Mesenchymal stem cell (in vitro differentiated cells and primary cell): ENCODE measurements at regions not wholly inside any gene's neighbourhood (a gene's known extent, or its start where the extent isn't known, plus 50 kb on each side); places are given as distances from the start of the nearest gene placed in this dataset.

Source experiments
- DNase-seq: peaks from one replicate; pipeline ENCODE4 v3.0.0-alpha.2; 2013
- H2AFZ ChIP-seq: one replicate; pipeline ENCODE4 v1.6.1; 2013; ENCODE audit warnings: low read depth, mild to moderate bottlenecking, control low read depth, inconsistent platforms, low read length, moderate library complexity
- H2AK5ac ChIP-seq: 2 replicates; pipeline ENCODE4 v1.6.1; 2013; ENCODE audit warnings: low read length, moderate library complexity, mild to moderate bottlenecking, inconsistent platforms; ENCODE audit not compliant: severe bottlenecking
- H2BK120ac ChIP-seq: one replicate; pipeline ENCODE4 v1.6.1; 2013; ENCODE audit warnings: low read depth, mild to moderate bottlenecking, inconsistent platforms, low read length, moderate library complexity
- H2BK12ac ChIP-seq, 2 experiments: one replicate each; pipeline ENCODE4 v1.6.1; 2013; ENCODE audit warnings: inconsistent platforms in 2 of 2, low read length in 2 of 2, mild to moderate bottlenecking in 2 of 2, moderate library complexity in 2 of 2, control low read depth in 1 of 2
- H2BK15ac ChIP-seq: one replicate; pipeline ENCODE4 v1.6.1; 2013; ENCODE audit warnings: mild to moderate bottlenecking, low read depth, inconsistent platforms; ENCODE audit not compliant: poor library complexity, severe bottlenecking
- H2BK5ac ChIP-seq: 2 replicates; pipeline ENCODE4 v1.6.1; 2013; ENCODE audit warnings: low read depth, mild to moderate bottlenecking, low read length, control low read depth, inconsistent platforms; ENCODE audit not compliant: poor library complexity, severe bottlenecking
- H3K14ac ChIP-seq, 2 experiments: one replicate each; pipeline ENCODE4 v1.6.1; 2013; ENCODE audit warnings: inconsistent platforms in 2 of 2, low read length in 2 of 2, control low read depth in 1 of 2, mild to moderate bottlenecking in 1 of 2, moderate library complexity in 1 of 2
- H3K18ac ChIP-seq, 2 experiments: one replicate each; pipeline ENCODE4 v1.6.1; 2013; ENCODE audit warnings: inconsistent platforms in 2 of 2, low read length in 2 of 2, control low read depth in 1 of 2, low read depth in 1 of 2, mild to moderate bottlenecking in 1 of 2
- H3K23ac ChIP-seq, 2 experiments: one replicate each; pipeline ENCODE4 v1.6.1; 2013; ENCODE audit warnings: inconsistent platforms in 2 of 2, low read length in 2 of 2, mild to moderate bottlenecking in 2 of 2, moderate library complexity in 2 of 2, control low read depth in 1 of 2
- H3K27ac ChIP-seq: 2 replicates; pipeline ENCODE4 v1.5.1; 2013; ENCODE audit warnings: mild to moderate bottlenecking, moderate library complexity, low read length, control low read depth, inconsistent platforms; ENCODE audit not compliant: poor library complexity, severe bottlenecking
- H3K27me3 ChIP-seq, 2 experiments: 2 replicates each; pipeline versions ENCODE4 v1.6.1 to v1.7.0; 2013; ENCODE audit warnings: low read length in 2 of 2, mild to moderate bottlenecking in 2 of 2, moderate library complexity in 2 of 2, control low read depth in 1 of 2, inconsistent platforms in 1 of 2; ENCODE audit not compliant: control insufficient read depth in 1 of 2, insufficient read depth in 1 of 2
- H3K36me3 ChIP-seq, 2 experiments: 2 replicates each; pipeline versions ENCODE4 v1.6.1 to v1.7.0; 2013; ENCODE audit warnings: low read length in 2 of 2, control low read depth in 1 of 2, inconsistent platforms in 1 of 2, low read depth in 1 of 2, mild to moderate bottlenecking in 1 of 2; ENCODE audit not compliant: insufficient read depth in 2 of 2, control insufficient read depth in 1 of 2
- H3K4ac ChIP-seq, 2 experiments: one replicate each; pipeline ENCODE4 v1.6.1; 2013; ENCODE audit warnings: inconsistent platforms in 2 of 2, low read length in 2 of 2, mild to moderate bottlenecking in 2 of 2, moderate library complexity in 2 of 2, control low read depth in 1 of 2, low read depth in 1 of 2
- H3K4me1 ChIP-seq: 2 replicates; pipeline ENCODE4 v1.6.1; 2013; ENCODE audit warnings: low read depth, low read length, control low read depth; ENCODE audit not compliant: control insufficient read depth, insufficient read depth
- H3K4me2 ChIP-seq: 2 replicates; pipeline ENCODE4 v1.6.1; 2013; ENCODE audit warnings: low read length, mild to moderate bottlenecking, inconsistent platforms; ENCODE audit not compliant: poor library complexity, severe bottlenecking
- H3K4me3 ChIP-seq, 2 experiments: 2 replicates each; pipeline versions ENCODE4 v1.5.1 to v1.7.0; 2013; ENCODE audit warnings: low read length in 2 of 2, mild to moderate bottlenecking in 2 of 2, control low read depth in 1 of 2, low read depth in 1 of 2; ENCODE audit not compliant: insufficient read depth in 1 of 2
- H3K79me1 ChIP-seq: replicated peaks from 2 replicates; pipeline ENCODE4 v1.6.1; 2013; ENCODE audit warnings: mild to moderate bottlenecking, control low read depth, low read length, inconsistent platforms; ENCODE audit not compliant: poor library complexity, severe bottlenecking
- H3K9ac ChIP-seq: 2 replicates; pipeline ENCODE4 v1.7.0; 2013; ENCODE audit warnings: mild to moderate bottlenecking, low read length, moderate library complexity
- H3K9me3 ChIP-seq: 2 replicates; pipeline ENCODE4 v1.7.0; 2013; ENCODE audit warnings: mild to moderate bottlenecking, low read length; ENCODE audit not compliant: control insufficient read depth
- H4K8ac ChIP-seq: one replicate; pipeline ENCODE4 v1.6.1; 2013; ENCODE audit warnings: inconsistent platforms, mild to moderate bottlenecking, low read length, moderate library complexity
- H4K91ac ChIP-seq: one replicate; pipeline ENCODE4 v1.6.1; 2013; ENCODE audit warnings: mild to moderate bottlenecking, low read length, inconsistent platforms
- WGBS: methylation state at CpG from one replicate; pipeline ENCODE4 v1.1.7; 2013; ENCODE audit warnings: mixed read lengths; 5-methylcytosine and 5-hydroxymethylcytosine counted together

- H3K23ac ChIP-seq: no peak overlapping the region
- no peak overlapping the region for H4K8ac ChIP-seq
- H2BK5ac ChIP-seq: no peak overlapping the region
- no peak overlapping the region for H2BK120ac ChIP-seq
- H4K91ac ChIP-seq: no peak overlapping the region
- no peak for DNase-seq
- H3K4me3 ChIP-seq: no peak overlapping the region
- no peak overlapping the region for H2BK15ac ChIP-seq
- H3K18ac ChIP-seq: no peak overlapping the region
- H3K4me1 ChIP-seq: no peaks in the 10 kb centered on the region
- no peak overlapping the region for H2AK5ac ChIP-seq
- no peak overlapping the region for H2AFZ ChIP-seq
- no peak overlapping the region for H3K9ac ChIP-seq
- no peaks in the 10 kb centered on the region for H3K36me3 ChIP-seq
- H3K27me3 ChIP-seq: no peaks in the 10 kb centered on the region
- H3K9me3 ChIP-seq: no peaks in the 10 kb centered on the region
- no peak overlapping the region for H2BK12ac ChIP-seq
- WGBS: no CpG with 5 or more reads among the region's 1 CpG
- no peak overlapping the region for H3K4me2 ChIP-seq
- H3K79me1 ChIP-seq: no peaks in the 10 kb centered on the region
- H3K14ac ChIP-seq: no peak overlapping the region
- no peak overlapping the region for H3K4ac ChIP-seq
- H3K27ac ChIP-seq: no peak overlapping the region
Measured at GRCh38 chr1:242873661-242874060, 349.2 kb upstream of the PLD5 start.

GRCh38 chr1:242872521-242872920 is 348.0 kb upstream of the PLD5 start:
- no peaks in the 10 kb centered on the region for H3K9me3 ChIP-seq
- H3K4me3 ChIP-seq: no peak overlapping the region
- H3K18ac ChIP-seq: no peak overlapping the region
- H4K91ac ChIP-seq: no peak overlapping the region
- H3K14ac ChIP-seq: no peak overlapping the region
- no peak overlapping the region for H3K4me2 ChIP-seq
- H4K8ac ChIP-seq: no peak overlapping the region
- no peaks in the 10 kb centered on the region for H3K36me3 ChIP-seq
- no peak overlapping the region for H3K23ac ChIP-seq
- no peak overlapping the region for H2BK5ac ChIP-seq
- H3K79me1 ChIP-seq: no peaks in the 10 kb centered on the region
- no peak overlapping the region for H3K4ac ChIP-seq
- WGBS: 100% methylated on average over 1 of the region's 5 CpGs
- no peaks in the 10 kb centered on the region for H3K4me1 ChIP-seq
- no peak overlapping the region for H2AFZ ChIP-seq
- H3K9ac ChIP-seq: no peak overlapping the region
- no peak overlapping the region for H2BK120ac ChIP-seq
- no peak for DNase-seq
- no peak overlapping the region for H2AK5ac ChIP-seq
- H3K27ac ChIP-seq: no peak overlapping the region
- no peak overlapping the region for H2BK15ac ChIP-seq
- H3K27me3 ChIP-seq: no peaks in the 10 kb centered on the region
- no peak overlapping the region for H2BK12ac ChIP-seq

DNA sequence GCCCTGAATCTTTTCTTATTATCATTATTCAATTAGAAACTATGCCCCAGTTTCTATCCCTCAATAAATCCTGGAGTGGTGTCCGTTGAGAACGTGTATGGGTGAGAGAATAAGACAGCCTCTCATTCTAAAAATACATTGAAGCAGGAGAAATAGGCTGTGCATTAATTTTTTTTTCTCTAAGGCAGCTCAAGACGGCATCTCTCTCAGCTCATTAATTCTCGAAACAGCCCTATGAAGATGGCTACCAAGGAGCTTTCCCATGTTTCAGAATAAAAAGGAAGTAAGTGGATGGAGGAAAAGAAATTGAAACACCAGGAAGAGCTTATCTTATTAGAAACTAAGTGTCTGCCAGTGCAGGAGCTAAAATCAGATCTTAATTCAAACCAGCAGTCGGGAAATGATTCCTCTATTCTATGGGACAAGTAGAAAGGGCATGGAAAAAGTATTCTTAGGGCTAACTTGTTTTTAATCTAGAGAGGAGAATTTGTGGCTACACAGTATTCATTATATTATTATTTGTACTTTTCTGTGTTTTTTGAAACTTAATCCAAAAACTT is 347.1 kb upstream of the PLD5 start:
- Histone ChIP-seq H3K27me3 (no peaks in the 10 kb centered on the region), H2BK120ac (no peak overlapping the region), H2BK5ac (no peak overlapping the region), H3K14ac (no peak overlapping the region), H3K4me3 (no peak overlapping the region), H3K9ac (no peak overlapping the region), H3K18ac (no peak overlapping the region), H3K4ac (no peak overlapping the region), H3K4me2 (no peak overlapping the region), H3K23ac (no peak overlapping the region), H3K36me3 (no peaks in the 10 kb centered on the region), H2BK15ac (no peak overlapping the region), H4K91ac (no peak overlapping the region), H3K4me1 (no peaks in the 10 kb centered on the region), H4K8ac (no peak overlapping the region), H3K9me3 (no peaks in the 10 kb centered on the region), H3K79me1 (no peaks in the 10 kb centered on the region), H2BK12ac (no peak overlapping the region), H2AK5ac (no peak overlapping the region), H2AFZ (no peak overlapping the region), H3K27ac (no peak overlapping the region)
- 76% methylated on average over 3 of the region's 5 CpGs for WGBS
- DNase-seq: no peak

DNA sequence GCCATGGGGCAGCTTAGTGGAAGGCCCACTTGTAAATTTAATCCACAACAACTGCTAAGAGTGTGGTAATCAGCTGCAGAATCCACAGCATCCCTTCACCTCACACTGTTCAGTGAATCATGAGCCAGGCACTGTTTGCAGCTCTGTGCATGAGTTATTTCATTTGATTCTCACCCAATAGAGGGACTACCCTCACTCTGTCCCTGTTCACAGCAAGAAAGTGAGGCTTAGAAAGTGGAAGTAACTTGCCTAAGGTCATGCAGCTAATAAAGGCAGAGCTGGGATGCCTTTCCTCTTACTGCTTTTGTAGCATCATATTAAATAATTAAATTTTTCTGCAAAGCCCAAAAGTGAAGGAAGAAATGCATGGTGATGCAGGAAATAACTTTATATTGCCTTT is 346.5 kb upstream of the PLD5 start:
- H2AK5ac ChIP-seq: no peak overlapping the region
- no peak overlapping the region for H2BK12ac ChIP-seq
- H3K4me2 ChIP-seq: no peak overlapping the region
- H3K4me1 ChIP-seq: no peaks in the 10 kb centered on the region
- no peak overlapping the region for H4K8ac ChIP-seq
- no peak overlapping the region for H3K4me3 ChIP-seq
- no peak overlapping the region for H2BK15ac ChIP-seq
- H4K91ac ChIP-seq: no peak overlapping the region
- no peaks in the 10 kb centered on the region for H3K27me3 ChIP-seq
- H3K27ac ChIP-seq: no peak overlapping the region
- no peak overlapping the region for H2BK120ac ChIP-seq
- no peak overlapping the region for H3K23ac ChIP-seq
- no peaks in the 10 kb centered on the region for H3K79me1 ChIP-seq
- no peak overlapping the region for H3K14ac ChIP-seq
- no peaks in the 10 kb centered on the region for H3K9me3 ChIP-seq
- no peak for DNase-seq
- H3K9ac ChIP-seq: no peak overlapping the region
- no peak overlapping the region for H3K18ac ChIP-seq
- no peaks in the 10 kb centered on the region for H3K36me3 ChIP-seq
- no peak overlapping the region for H2AFZ ChIP-seq
- H2BK5ac ChIP-seq: no peak overlapping the region
- H3K4ac ChIP-seq: no peak overlapping the region
